Mesodermal cell (in vitro differentiated cells): ENCODE measurements at regions not wholly inside any gene's neighbourhood (a gene's known extent, or its start where the extent isn't known, plus 50 kb on each side); places are given as distances from the start of the nearest gene placed in this dataset.

ENCODE experiments used
- H3K27ac ChIP-seq: 2 replicates; pipeline ENCODE4 v1.7.0; 2013; ENCODE audit warnings: mild to moderate bottlenecking, low read depth, low read length, moderate library complexity; ENCODE audit not compliant: severe bottlenecking
- H3K36me3 ChIP-seq: 2 replicates; pipeline ENCODE4 v1.7.1; 2013; ENCODE audit warnings: mild to moderate bottlenecking, low read length, moderate library complexity; ENCODE audit not compliant: control insufficient read depth, insufficient read depth
- H3K4me1 ChIP-seq: one replicate; pipeline ENCODE4 v1.7.1; 2013; ENCODE audit warnings: mild to moderate bottlenecking, low read length; ENCODE audit not compliant: insufficient read depth, control insufficient read depth, poor library complexity, severe bottlenecking
- H3K4me3 ChIP-seq: 2 replicates; pipeline ENCODE4 v1.7.0; 2013; ENCODE audit warnings: low read length, control low read depth, mild to moderate bottlenecking; ENCODE audit not compliant: insufficient read depth, poor library complexity, severe bottlenecking; ENCODE audit errors: extremely low read depth
- H3K9me3 ChIP-seq: 2 replicates; pipeline ENCODE4 v1.7.1; 2013; ENCODE audit warnings: mild to moderate bottlenecking, low read length, moderate library complexity; ENCODE audit not compliant: control insufficient read depth
- WGBS, 2 experiments: methylation state at CpG; one replicate each; pipeline ENCODE4 v1.1.5; 2013; ENCODE audit warnings: missing lambda C conversion rate in 2 of 2; ENCODE audit not compliant: insufficient coverage in 2 of 2; 5-methylcytosine and 5-hydroxymethylcytosine counted together

GRCh38 chr13:62333466-62333865, 917.8 kb upstream of the PCDH20 start:
- Histone ChIP-seq H3K9me3 (no peaks in the 10 kb centered on the region), H3K4me3 (no peak overlapping the region), H3K27ac (no peak overlapping the region), H3K4me1 (no peaks in the 10 kb centered on the region), H3K36me3 (no peaks in the 10 kb centered on the region)
- 95 to 96% methylated on average over 10 to 11 of the region's 15 CpGs for WGBS, 2 experiments

DNA sequence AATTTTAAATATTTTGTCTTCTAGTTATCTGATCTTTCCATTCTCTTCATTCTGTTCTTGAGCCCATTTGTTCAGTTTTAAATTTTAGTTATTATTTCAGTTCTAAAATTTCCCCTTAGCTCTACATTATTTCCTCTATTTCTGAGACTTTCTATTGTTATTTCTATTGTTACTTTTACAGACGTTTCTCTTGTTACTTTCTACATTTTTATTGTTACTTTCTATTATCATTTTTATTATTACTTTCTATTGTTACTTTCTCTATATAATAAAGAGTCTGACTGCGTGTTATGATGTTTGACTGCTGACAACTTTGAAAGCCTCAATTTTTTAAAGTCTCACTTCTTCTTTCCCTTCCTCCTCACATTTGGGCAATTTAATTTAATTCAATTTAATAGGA, 915.7 kb upstream of the PCDH20 start:
- Histone ChIP-seq H3K27ac (no peak overlapping the region), H3K36me3 (no peaks in the 10 kb centered on the region)
- no CpG with 5 or more reads among the region's 2 CpGs for WGBS, 2 experiments

GRCh38 chr13:62327367-62327766, 911.7 kb upstream of the PCDH20 start:
- no peaks in the 10 kb centered on the region for H3K36me3 ChIP-seq
- no peaks in the 10 kb centered on the region for H3K4me1 ChIP-seq
- no peak overlapping the region for H3K27ac ChIP-seq
- no peak overlapping the region for H3K4me3 ChIP-seq
- WGBS, 2 experiments = no CpG with 5 or more reads among the region's 3 CpGs
- H3K9me3 ChIP-seq = no peaks in the 10 kb centered on the region

More for the DNA sequence above, 915.7 kb upstream of the PCDH20 start:
- Histone ChIP-seq H3K9me3 (no peaks in the 10 kb centered on the region), H3K4me3 (no peak overlapping the region), H3K4me1 (no peaks in the 10 kb centered on the region)

- H3K36me3 ChIP-seq = no peaks in the 10 kb centered on the region
- H3K9me3 ChIP-seq = no peaks in the 10 kb centered on the region
- WGBS, 2 experiments = no CpG with 5 or more reads among the region's 1 CpG
- H3K27ac ChIP-seq = no peak overlapping the region
- H3K4me1 ChIP-seq = no peaks in the 10 kb centered on the region
- no peak overlapping the region for H3K4me3 ChIP-seq
Measured at GRCh38 chr13:62324842-62325241, 909.2 kb upstream of the PCDH20 start.

GRCh38 chr13:62321895-62322294, 906.2 kb upstream of the PCDH20 start:
- no peaks in the 10 kb centered on the region for H3K36me3 ChIP-seq
- no CpG with 5 or more reads among the region's 2 CpGs for WGBS, 2 experiments
- no peak overlapping the region for H3K4me3 ChIP-seq
- H3K4me1 ChIP-seq = no peaks in the 10 kb centered on the region
- no peak overlapping the region for H3K27ac ChIP-seq
- H3K9me3 ChIP-seq = no peaks in the 10 kb centered on the region

- WGBS, 2 experiments = no CpG with 5 or more reads among the region's 1 CpG
- Histone ChIP-seq H3K4me3 (no peak overlapping the region), H3K9me3 (no peaks in the 10 kb centered on the region), H3K36me3 (no peaks in the 10 kb centered on the region), H3K27ac (no peak overlapping the region), H3K4me1 (no peaks in the 10 kb centered on the region)
Measured at GRCh38 chr13:62321139-62321538, 905.5 kb upstream of the PCDH20 start.

DNA sequence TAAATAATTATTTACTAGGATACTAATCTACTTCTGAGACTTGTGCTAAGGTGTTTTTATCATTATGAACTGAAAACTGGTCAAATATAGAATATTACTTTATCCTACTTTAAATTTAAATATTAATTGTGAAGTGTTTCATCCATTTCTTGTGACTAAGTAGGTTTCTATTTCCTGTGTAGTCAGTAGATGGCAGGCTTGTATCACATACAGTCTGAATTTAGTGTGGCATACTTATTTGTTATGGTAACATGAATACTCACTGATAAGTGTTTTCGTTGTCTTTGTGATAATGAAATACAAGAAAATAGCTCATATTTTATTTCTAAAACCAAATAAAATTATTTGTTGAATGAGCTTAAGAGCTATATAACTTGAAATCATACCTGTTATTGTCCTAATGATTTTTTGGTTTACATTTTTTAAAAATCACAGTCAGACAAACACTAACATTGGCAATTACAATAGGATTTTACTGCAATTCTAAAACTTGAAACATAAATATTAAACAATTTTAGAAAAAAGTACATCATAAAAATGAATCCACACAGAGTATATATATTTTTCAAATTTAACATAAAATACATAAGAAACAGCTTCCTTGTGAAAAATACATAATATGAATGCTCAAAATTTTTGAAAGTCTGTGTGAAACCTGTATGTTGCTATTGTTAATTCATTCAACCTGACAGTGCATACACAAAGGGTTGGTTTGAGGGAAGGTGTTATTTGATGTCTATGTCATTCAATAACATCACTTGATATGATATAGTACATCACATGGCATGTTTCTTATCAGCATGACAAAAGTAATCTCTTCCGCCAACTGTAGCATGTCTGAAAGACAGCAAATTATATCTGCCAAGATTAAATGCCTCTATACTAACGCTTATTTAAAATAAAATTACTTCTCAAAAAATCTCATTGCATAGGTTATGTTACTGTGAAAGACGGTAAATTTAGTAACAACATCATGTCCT, 904.8 kb upstream of the PCDH20 start:
- WGBS, 2 experiments = 100% methylated on average over 1 of the region's 4 CpGs; no CpG with 5 or more reads in 1 of the 2 experiments
- H3K4me1 ChIP-seq = no peaks in the 10 kb centered on the region
- no peaks in the 10 kb centered on the region for H3K9me3 ChIP-seq
- H3K36me3 ChIP-seq = no peaks in the 10 kb centered on the region
- H3K27ac ChIP-seq = no peak overlapping the region
- no peak overlapping the region for H3K4me3 ChIP-seq

GRCh38 chr13:62309904-62310303, 894.3 kb upstream of the PCDH20 start:
- no peak overlapping the region for H3K27ac ChIP-seq
- 100% methylated on average over 1 of the region's 3 CpGs; no CpG with 5 or more reads in 1 of the 2 experiments for WGBS, 2 experiments
- no peaks in the 10 kb centered on the region for H3K4me1 ChIP-seq
- no peaks in the 10 kb centered on the region for H3K9me3 ChIP-seq
- no peak overlapping the region for H3K4me3 ChIP-seq
- no peaks in the 10 kb centered on the region for H3K36me3 ChIP-seq

DNA sequence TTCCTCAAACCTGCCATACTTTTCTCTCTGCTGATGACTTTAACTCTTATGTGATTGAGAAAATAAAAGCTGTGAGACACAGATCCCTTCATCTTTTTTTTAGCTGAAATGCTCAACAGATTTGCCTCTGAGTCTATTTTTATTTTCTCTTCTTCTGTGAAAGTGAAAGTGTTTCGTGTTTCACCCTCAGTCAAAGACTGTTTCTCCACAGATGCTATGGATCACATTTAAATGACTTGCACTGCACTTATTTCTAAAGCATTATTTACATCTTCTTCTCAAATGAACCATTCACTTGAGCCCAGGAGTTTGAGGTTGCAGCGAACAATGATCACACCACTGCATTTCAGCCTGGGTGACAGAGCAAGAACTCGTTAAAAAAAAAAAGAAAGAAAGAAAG, 890.1 kb upstream of the PCDH20 start:
- no peaks in the 10 kb centered on the region for H3K4me1 ChIP-seq
- H3K36me3 ChIP-seq = no peaks in the 10 kb centered on the region
- WGBS, 2 experiments = no CpG with 5 or more reads among the region's 3 CpGs
- no peak overlapping the region for H3K4me3 ChIP-seq
- no peak overlapping the region for H3K27ac ChIP-seq
- no peaks in the 10 kb centered on the region for H3K9me3 ChIP-seq

DNA sequence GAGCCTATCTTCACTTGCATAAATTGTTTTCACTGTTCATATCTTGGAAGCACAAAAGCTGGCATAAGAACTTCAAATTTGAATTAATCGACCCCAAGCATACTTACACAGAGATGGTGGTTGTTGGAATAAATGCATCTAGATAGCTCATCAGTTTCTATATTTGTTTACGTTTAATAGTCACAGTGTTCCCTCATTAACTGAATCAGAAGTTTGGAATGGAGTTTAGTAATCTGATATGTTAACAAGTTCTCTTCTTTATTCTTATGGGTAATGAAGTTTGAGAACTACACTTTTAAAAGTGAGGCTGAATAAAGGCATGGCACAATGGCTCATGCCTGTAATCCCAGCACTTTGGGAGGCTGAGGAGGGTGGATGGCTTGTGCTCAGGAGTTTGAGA, 886.7 kb upstream of the PCDH20 start:
- H3K27ac ChIP-seq = no peak overlapping the region
- no CpG with 5 or more reads among the region's 2 CpGs for WGBS, 2 experiments

DNA sequence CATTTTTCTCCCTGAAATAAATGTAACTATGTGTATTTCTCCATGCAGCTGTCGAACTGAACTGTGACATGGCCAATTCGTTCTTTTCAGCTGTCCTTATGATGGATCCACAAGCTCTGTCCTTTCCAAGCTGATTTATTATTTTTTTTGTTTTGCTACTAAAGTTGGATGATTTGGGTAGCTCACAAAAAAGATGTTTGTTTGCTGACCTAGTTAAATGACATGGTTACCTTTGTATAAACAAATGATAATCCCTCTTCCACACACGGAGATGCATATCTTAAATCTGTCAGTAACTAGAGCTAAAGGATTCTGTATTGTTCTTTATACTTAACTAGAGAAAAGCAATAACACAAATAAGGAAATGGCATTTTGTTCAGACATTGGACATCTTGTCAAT, 884.3 kb upstream of the PCDH20 start:
- WGBS, 2 experiments = no CpG with 5 or more reads among the region's 3 CpGs
- Histone ChIP-seq H3K36me3 (no peaks in the 10 kb centered on the region), H3K4me1 (no peaks in the 10 kb centered on the region), H3K27ac (no peak overlapping the region), H3K9me3 (no peaks in the 10 kb centered on the region), H3K4me3 (no peak overlapping the region)

More for the DNA sequence above, 886.7 kb upstream of the PCDH20 start:
- H3K36me3 ChIP-seq = no peaks in the 10 kb centered on the region
- H3K4me1 ChIP-seq = no peaks in the 10 kb centered on the region
- no peak overlapping the region for H3K4me3 ChIP-seq
- H3K9me3 ChIP-seq = no peaks in the 10 kb centered on the region
